Left lung (tissue), 4 donors: ENCODE measurements at regions not wholly inside any gene's neighbourhood (a gene's known extent, or its start where the extent isn't known, plus 50 kb on each side); places are given as distances from the start of the nearest gene placed in this dataset.

Experiments used
- ATAC-seq: fragments of 200-7000 bp; cut with Tn5 transposase; one replicate; pipeline ENCODE4 v1.9.1; 2020; ENCODE audit warnings: moderate library complexity
- DNase-seq, 4 donors: peaks; one replicate each; pipeline ENCODE4 v3.0.0-alpha.2; 2013 to 2020
- H3K27ac ChIP-seq, 2 donors: fragments of 200-600 bp; sonication (generic) in 1 of 2; one replicate each; pipeline versions ENCODE4 v1.5.0 to v1.8.0; 2020 to 2021
- H3K27me3 ChIP-seq, 2 donors: fragments of 200-600 bp; sonication (generic) in 1 of 2; one replicate each; pipeline versions ENCODE4 v1.5.0 to v1.8.0; 2020 to 2021
- H3K36me3 ChIP-seq, 2 donors: fragments of 200-600 bp; sonication (generic) in 1 of 2; one replicate each; pipeline versions ENCODE4 v1.5.0 to v1.8.0; 2020 to 2021
- H3K4me1 ChIP-seq, 2 donors: fragments of 200-600 bp; one replicate each; pipeline ENCODE4 v1.8.0; 2021
- H3K4me3 ChIP-seq, 2 donors: fragments of 200-600 bp; sonication (generic) in 1 of 2; one replicate each; pipeline versions ENCODE4 v1.5.0 to v1.8.0; 2020 to 2021; ENCODE audit warnings: mild to moderate bottlenecking in 1 of 2
- H3K9me3 ChIP-seq, 2 donors: fragments of 200-600 bp; sonication (generic) in 1 of 2; one replicate each; pipeline versions ENCODE4 v1.5.0 to v1.8.0; 2020 to 2021
- intact Hi-C, 2 donors: fragments of 100-400 bp; cut with DNase I; formaldehyde crosslinking; loops; one replicate each; pipeline versions ENCODE4 v1.11.2 to v1.14.2; 2022
- TF ChIP-seq, protein P1 (sequence below), 2 donors: fragments of 200-600 bp; sonication (generic) in 1 of 2; IDR thresholded peaks; one replicate each; pipeline versions ENCODE4 v1.5.0 to v1.8.0; 2021; ENCODE audit warnings: antibody characterized with exemption in 2 of 2
- donor health status: DM: no; HTN: yes; CAD: no.
- donor health status: DM: no; HTN: no; CAD: no.

DNA sequence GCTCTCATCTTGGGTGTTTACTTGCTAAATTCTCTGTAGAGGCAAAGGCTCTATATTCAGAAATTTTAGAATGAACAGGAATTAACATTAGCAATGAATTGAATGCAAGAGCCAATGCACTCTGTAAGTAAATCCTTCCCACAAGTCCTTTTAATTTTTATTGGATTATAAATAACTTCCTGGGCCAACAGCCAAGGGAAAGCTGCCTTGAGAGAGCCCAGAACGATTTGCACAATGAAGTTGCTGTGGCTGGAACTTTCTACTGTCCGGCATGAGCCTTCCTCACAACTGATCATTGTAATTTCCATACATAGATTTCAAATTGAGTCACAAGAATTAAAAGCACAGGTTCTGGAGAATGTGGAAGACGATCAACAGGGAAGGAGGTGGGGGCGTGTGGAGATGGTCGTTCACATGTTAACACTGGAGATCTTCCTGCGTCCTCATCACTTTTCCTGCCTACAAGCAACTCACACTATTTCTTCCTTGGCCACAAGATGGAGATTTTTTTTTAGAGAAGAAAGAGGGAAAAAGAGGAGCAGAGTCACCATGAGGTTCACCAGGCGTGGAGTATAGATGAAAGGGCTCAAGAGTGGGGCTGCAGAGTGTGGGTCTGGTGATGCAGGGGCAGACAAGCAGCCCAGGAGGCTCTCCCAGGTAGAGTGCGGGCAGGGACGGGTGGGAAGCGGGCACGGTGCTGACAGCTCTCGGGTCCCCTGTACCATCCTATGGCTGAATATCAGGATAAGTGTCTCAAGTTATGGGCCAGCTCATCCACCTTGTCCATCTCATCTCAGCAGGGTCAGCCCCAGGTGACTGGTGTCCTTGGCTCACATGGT is 110.7 kb downstream of the SOX1 start:
- TF ChIP-seq, protein P1, sequence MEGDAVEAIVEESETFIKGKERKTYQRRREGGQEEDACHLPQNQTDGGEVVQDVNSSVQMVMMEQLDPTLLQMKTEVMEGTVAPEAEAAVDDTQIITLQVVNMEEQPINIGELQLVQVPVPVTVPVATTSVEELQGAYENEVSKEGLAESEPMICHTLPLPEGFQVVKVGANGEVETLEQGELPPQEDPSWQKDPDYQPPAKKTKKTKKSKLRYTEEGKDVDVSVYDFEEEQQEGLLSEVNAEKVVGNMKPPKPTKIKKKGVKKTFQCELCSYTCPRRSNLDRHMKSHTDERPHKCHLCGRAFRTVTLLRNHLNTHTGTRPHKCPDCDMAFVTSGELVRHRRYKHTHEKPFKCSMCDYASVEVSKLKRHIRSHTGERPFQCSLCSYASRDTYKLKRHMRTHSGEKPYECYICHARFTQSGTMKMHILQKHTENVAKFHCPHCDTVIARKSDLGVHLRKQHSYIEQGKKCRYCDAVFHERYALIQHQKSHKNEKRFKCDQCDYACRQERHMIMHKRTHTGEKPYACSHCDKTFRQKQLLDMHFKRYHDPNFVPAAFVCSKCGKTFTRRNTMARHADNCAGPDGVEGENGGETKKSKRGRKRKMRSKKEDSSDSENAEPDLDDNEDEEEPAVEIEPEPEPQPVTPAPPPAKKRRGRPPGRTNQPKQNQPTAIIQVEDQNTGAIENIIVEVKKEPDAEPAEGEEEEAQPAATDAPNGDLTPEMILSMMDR (IDR thresholded peaks at IDR 0.05) = no peak
- peaks cover 0 to 3% of the 10 kb centered on the region in 2 donors for H3K27me3 ChIP-seq
- ATAC-seq (peak; percentile 58), DNase-seq (peak in 2 of 4 donors; percentile 73 to 84)
- H3K4me3 ChIP-seq = no peak overlapping the region
- H3K4me1 ChIP-seq = no peaks in the 10 kb centered on the region
- peaks cover 0 to 10% of the 10 kb centered on the region in 2 donors for H3K9me3 ChIP-seq
- no peaks in the 10 kb centered on the region for H3K36me3 ChIP-seq
- intact Hi-C loops = no loop called here
- no peak overlapping the region for H3K27ac ChIP-seq

- TF ChIP-seq, protein P1 (IDR thresholded peaks at IDR 0.05) = no peak
- peaks cover 0 to 8% of the 10 kb centered on the region in 2 donors for H3K9me3 ChIP-seq
- ATAC-seq = no peak
- no peaks in the 10 kb centered on the region for H3K36me3 ChIP-seq
- no peak for DNase-seq
- intact Hi-C loops = no loop called here
- peaks cover 0 to 3% of the 10 kb centered on the region in 2 donors for H3K4me1 ChIP-seq
- H3K27me3 ChIP-seq = no peaks in the 10 kb centered on the region
- no peak overlapping the region for H3K4me3 ChIP-seq
- no peak overlapping the region for H3K27ac ChIP-seq
Measured at GRCh38 chr13:112178769-112179168, 111.8 kb downstream of the SOX1 start.

DNA sequence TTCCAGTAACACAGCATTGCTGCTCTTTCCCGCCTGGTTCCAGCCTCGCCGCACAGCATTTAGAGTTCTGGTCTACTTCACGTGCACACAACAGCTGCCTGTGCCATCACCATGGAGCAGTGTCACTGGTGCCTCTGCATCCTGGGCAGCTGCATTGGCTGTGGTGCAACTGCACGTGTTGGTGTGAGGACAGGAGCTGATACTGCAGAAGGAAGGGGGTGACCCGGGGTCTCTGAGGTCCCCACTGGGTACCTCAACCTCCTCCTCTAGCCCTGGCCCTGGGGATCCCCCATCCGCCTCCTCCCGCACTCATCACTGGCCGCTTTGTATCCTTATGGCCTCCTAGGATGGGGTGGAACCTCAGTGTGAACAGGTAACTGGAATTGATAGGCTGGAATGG is 112.5 kb downstream of the SOX1 start:
- intact Hi-C loops = no loop called here

GRCh38 chr13:112179995-112180394 is 113.0 kb downstream of the SOX1 start:
- Histone ChIP-seq H3K4me3 (no peak overlapping the region), H3K9me3 (peaks cover 0 to 2% of the 10 kb centered on the region in 2 donors), H3K27me3 (no peaks in the 10 kb centered on the region), H3K27ac (no peak overlapping the region), H3K36me3 (no peaks in the 10 kb centered on the region), H3K4me1 (peaks cover 0 to 3% of the 10 kb centered on the region in 2 donors)
- ATAC-seq (no peak), DNase-seq (no peak)
- TF ChIP-seq, protein P1 (IDR thresholded peaks at IDR 0.05) = no peak
- intact Hi-C loops = no loop called here

More for the DNA sequence above, 112.5 kb downstream of the SOX1 start:
- no peak overlapping the region for H3K4me3 ChIP-seq
- no peaks in the 10 kb centered on the region for H3K36me3 ChIP-seq
- H3K27me3 ChIP-seq = no peaks in the 10 kb centered on the region
- ATAC-seq (no peak), DNase-seq (no peak)
- no peak overlapping the region for H3K27ac ChIP-seq
- H3K4me1 ChIP-seq = peaks cover 0 to 3% of the 10 kb centered on the region in 2 donors
- peaks cover 0 to 2% of the 10 kb centered on the region in 2 donors for H3K9me3 ChIP-seq
- TF ChIP-seq, protein P1 (IDR thresholded peaks at IDR 0.05) = no peak

DNA sequence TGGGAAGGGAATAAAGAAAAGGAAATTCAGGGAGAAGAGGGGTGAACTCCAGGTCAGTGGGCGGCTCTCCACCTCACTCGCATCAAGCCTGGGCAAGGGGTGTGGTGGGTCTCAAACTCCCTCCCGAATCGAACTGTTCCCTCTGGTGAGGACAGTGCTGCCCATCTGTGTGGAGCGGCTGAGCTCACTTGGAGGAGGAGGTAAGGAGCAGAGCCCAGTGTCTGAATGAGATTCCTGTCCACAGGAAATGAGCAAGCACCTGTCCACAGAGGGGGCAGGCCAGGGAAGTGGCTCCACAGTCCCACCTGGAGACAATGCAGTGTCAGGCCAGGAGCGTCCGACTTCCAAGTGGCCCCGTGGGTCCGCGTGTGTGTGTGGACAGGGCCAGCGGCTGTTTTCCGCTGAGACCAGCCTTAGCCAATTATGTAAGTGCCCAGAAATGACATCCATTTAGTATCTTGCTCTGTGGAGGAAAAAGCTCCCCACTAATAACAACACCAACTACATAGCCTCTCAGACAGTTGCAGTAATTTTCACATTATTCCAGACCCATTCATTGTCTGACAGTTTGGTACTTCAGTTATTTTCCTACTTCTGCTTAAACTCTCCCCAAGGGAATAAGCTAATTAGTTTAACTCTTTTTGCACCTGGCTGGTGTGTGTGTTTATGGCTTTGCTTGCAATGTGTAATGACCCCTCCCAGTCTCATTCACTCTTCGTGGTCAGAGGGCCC is 114.6 kb downstream of the SOX1 start:
- H3K9me3 ChIP-seq = peaks cover 0 to 4% of the 10 kb centered on the region in 2 donors
- no peaks in the 10 kb centered on the region for H3K27me3 ChIP-seq
- intact Hi-C loops = no loop called here
- no peak overlapping the region for H3K27ac ChIP-seq
- DNase-seq (no peak), ATAC-seq (no peak)
- H3K4me3 ChIP-seq = no peak overlapping the region
- no peaks in the 10 kb centered on the region for H3K36me3 ChIP-seq
- TF ChIP-seq, protein P1 (IDR thresholded peaks at IDR 0.05) = no peak
- H3K4me1 ChIP-seq = peaks cover 0 to 3% of the 10 kb centered on the region in 2 donors
